HG03064 (cell line): ENCODE measurements at regions not wholly inside any gene's neighbourhood (a gene's known extent, or its start where the extent isn't known, plus 50 kb on each side); places are given as distances from the start of the nearest gene placed in this dataset.
"Not testable (repeated sequence)": the region's sequence is repeated elsewhere in the genome, so short reads cannot be mapped to it uniquely, and the experiment has no call there.

Source experiments
- ATAC-seq: cut with Tn5 transposase; IDR thresholded peaks from one replicate; pipeline ENCODE4 v1.9.1; 2021; ENCODE audit warnings: low read depth; ENCODE audit not compliant: unreplicated experiment

DNA sequence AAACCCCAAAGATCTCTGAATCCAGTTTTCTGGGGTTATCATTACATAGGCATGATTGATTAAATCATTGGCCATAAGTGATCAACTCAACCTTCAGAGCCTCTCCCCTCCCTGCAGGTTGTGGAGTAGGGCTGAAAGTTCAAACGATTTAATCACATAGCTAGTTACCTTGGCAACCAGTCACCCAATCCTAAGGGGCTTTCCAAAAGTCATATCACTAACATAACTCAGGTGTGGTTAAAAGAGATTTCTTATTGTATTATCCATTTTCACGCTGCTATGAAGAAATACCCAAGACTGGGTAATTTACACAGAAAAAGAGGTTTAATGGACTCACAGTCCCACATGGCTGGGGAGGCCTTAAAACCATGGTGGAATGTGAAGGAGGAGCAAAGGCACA is 935.1 kb upstream of the SLC35B3 start:
- no peak for ATAC-seq

GRCh38 chr6:9365378-9365777 is 930.0 kb upstream of the SLC35B3 start:
- ATAC-seq, result no peak

DNA sequence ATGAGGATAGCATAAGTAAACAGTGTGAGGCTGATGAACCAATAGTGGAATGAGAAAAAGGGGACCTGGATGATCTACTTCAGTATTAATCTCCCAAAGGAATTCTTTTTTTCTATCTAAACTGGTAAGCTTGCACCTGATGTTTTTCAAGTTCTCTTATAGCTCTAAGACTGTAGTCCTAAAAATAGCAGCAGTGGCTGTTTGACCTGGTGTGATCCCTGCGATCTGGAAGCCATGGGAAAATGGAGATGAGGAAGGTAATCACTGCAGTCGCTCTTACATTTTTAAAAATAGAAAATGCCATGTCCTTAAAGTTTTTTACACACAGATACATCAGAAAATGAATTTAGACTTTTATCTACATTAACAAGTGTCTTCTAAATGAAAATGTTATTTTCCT is 926.4 kb upstream of the SLC35B3 start:
- no peak for ATAC-seq

GRCh38 chr6:9360881-9361280 is 925.5 kb upstream of the SLC35B3 start:
- no peak for ATAC-seq

DNA sequence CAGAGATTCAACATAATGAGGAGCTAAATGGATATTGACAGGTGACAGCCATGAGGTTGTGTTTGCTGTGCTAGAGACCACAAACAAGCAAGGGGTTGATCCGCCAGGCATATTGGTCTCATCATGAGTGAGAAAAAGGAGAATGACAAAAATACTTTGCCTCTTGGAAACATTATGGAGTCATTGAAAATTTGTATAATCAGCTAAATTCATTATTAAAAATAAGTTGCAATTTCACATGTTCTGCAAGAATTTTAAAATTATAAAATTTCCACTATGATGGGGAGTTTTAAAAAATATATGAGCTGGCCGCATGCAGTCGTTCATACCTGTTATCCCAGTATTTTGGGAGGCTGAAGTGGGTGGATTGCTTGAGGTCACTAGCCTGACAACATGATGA is 912.3 kb upstream of the SLC35B3 start:
- ATAC-seq, result no peak

- no peak for ATAC-seq
Measured at GRCh38 chr6:9346923-9347322, 911.6 kb upstream of the SLC35B3 start.

- ATAC-seq, result no peak
Measured at GRCh38 chr6:9335431-9335830, 900.1 kb upstream of the SLC35B3 start.

DNA sequence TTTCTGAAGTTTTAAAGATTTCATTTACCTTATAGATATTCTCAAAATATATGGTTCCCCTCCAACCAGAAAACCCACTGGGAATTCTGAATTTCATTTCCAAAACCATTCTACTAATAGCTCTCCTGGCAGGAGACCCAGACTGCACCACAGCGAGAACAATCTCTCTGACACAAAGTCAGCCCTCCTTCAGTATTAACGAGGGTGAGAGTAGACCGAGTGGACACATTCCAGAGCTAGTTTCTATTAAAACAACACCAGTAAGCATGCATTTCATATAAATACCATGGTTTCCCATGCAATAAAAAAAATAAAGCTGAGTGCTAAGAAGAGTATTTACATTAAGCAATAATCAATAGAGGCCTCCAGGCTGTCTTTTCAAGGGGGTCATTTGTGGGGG is 899.6 kb upstream of the SLC35B3 start:
- no peak for ATAC-seq

GRCh38 chr6:9332241-9332780 is 897.0 kb upstream of the SLC35B3 start:
- ATAC-seq, result no peak

GRCh38 chr6:9316831-9317230 is 881.5 kb upstream of the SLC35B3 start:
- no peak for ATAC-seq

- no peak for ATAC-seq
Measured at GRCh38 chr6:9315966-9316650, 880.8 kb upstream of the SLC35B3 start.

DNA sequence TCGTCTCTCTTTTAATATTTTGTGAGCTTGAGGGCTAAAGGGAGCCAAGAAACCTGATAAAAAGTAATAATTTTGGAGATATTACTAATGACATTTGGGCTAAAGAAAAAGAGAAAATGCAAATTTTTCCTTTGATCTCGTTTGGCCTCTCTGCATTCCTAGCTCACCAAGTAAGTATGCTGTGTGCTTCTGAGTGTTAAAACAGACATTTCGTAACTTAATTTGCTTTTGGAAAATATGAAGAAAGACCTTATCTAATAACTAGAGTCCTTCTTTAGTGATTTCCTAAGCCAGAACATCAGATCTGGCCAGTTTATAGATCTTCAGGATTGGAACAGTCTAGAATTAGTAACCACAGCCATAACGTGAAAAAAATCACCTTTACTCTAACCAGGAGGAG is 872.9 kb upstream of the SLC35B3 start:
- no peak for ATAC-seq

- ATAC-seq, result no peak
Measured at GRCh38 chr6:9307786-9308185, 872.4 kb upstream of the SLC35B3 start.

DNA sequence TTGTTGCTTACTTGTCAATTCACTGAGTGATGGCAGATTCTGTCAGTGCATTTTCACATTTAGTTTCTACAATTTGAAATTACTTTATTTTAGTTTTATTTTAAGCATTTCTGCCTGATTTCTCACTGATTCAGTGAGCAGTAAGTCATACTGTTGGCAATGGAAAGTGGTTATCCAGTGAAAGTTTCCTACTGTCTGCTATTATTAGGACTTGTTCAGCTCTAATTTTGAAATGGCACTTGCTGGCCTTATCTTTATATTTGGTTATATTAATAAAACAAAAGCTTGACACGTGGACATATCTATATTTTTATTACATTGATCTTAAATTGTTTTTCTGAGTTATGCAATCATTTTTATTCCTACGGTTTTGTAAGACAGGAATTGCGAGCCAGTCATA is 871.8 kb upstream of the SLC35B3 start:
- no peak for ATAC-seq

DNA sequence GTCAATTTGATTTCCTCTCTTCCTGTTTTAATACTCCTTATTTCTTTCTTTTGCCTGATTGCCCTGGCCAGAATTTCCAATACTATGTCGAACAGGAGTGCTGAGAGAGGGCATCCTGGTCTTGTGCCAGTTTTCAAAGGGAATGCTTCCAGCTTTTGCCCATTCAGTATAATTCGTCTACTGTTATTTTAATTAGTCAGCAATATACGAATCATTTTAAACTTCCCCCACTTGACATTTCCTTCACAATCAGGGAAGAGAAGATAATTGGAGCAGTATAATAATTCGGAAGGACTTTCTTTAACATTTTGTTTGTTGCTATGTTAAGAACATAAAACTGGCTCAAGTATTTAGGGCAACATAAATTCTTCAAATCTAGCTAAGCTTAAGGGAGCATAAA is 860.3 kb upstream of the SLC35B3 start:
- no peak for ATAC-seq

- no peak for ATAC-seq
Measured at GRCh38 chr6:9292975-9293374, 857.6 kb upstream of the SLC35B3 start.

DNA sequence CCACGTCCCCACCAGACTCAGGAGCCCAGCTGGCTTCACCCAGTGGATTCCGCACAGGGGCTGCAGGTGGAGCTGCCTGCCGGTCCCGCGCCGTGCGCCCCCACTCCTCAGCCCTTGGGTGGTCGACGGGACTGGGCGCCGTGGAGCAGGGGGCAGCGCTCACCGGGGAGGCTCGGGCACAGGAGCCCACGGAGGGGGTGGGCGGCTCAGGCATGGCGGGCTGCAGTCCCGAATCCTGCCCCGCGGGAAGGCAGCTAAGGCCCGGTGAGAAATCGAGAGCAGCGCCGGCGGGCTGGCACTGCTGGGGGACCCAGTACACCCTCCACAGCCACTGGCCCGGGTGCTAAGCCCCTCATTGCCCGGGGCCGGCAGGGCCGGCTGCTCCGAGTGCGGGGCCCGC is 855.0 kb upstream of the SLC35B3 start:
- ATAC-seq, result not testable (repeated sequence)

DNA sequence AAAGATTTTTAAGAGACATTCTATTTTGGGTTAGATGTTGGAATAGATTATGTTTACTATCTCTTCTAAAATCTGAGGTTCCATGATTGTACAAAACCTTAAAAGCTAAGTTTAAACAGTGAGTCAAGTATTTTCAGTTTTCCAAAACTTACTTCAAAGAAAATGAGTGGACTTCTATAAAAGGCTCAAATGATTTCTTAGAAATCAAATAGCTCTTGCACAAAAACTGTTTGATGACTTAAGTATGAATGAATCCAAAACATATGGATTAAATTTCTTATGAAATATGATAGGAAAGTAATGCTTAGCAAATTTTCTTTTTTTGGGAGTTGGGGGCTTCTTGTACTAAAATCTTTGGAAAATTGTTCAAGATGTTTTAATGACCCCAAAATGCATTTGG is 837.3 kb upstream of the SLC35B3 start:
- ATAC-seq, result no peak

DNA sequence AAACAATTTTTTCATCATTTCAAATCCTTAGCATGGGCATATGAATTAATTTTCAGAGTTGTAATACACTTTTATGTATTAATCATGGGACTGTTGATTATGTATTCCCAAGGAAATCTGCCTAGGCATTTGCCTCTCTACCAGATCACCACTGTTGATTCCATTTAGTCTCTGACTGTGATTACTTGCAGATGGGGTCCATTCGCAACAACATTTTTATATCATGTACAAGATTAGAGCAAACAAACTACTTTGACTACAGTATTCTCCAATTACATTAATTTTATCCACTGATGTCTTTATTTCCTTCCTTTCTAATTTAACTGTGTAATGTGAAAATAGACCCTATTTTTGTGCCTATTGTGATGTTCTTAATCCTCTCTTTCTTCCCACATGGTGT is 831.4 kb upstream of the SLC35B3 start:
- no peak for ATAC-seq

GRCh38 chr6:9257215-9257614 is 821.9 kb upstream of the SLC35B3 start:
- no peak for ATAC-seq

- no peak for ATAC-seq
Measured at GRCh38 chr6:9254251-9254650, 818.9 kb upstream of the SLC35B3 start.

DNA sequence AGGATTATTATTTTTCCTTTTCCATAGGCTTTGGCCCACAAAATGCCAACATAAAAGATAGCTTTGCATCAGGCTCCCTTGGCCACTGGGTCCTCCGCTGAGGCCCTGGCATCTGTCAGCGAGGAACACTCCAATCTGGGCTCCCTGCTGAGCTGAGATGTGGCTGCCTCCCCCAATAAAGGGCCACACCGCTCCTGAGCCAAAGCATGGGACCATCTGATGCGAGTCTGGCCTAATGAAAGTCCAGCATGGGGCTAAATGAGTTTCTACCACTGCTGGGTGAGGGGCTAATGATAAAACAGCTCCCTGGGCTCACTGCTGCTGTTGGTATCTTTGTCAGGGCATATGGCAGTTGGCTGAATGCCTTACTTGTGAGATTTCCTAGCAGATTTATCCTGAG is 817.5 kb upstream of the SLC35B3 start:
- no peak for ATAC-seq

- ATAC-seq, result no peak
Measured at GRCh38 chr6:9250852-9251251, 815.5 kb upstream of the SLC35B3 start.
